Stimulated activated CD4-positive, alpha-beta T cell treated with anti-CD3 and anti-CD28 coated beads, Interleukin-2, amount 100 ng/mL, for 24 hours (primary cell): ENCODE measurements at regions not wholly inside any gene's neighbourhood (a gene's known extent, or its start where the extent isn't known, plus 50 kb on each side); places are given as distances from the start of the nearest gene placed in this dataset.
"Not testable (repeated sequence)": the region's sequence is repeated elsewhere in the genome, so short reads cannot be mapped to it uniquely, and the experiment has no call there.

Source experiments
- DNase-seq, 2 donors: peaks; one replicate each; pipeline ENCODE4 v3.0.0-alpha.2; 2020

- no peak for DNase-seq
Measured at GRCh38 chr3:162936706-162937105, 1440.1 kb downstream of the OTOL1 start.

- DNase-seq: no peak
Measured at GRCh38 chr3:162938083-162938482, 1441.5 kb downstream of the OTOL1 start.

- no peak for DNase-seq
Measured at GRCh38 chr3:162945626-162946025, 1449.0 kb downstream of the OTOL1 start.

GRCh38 chr3:162956711-162957110 lies 1460.1 kb downstream of the OTOL1 start:
- DNase-seq: no peak

- no peak for DNase-seq
Measured at GRCh38 chr3:162960269-162960668, 1463.7 kb downstream of the OTOL1 start.

- no peak for DNase-seq
Measured at GRCh38 chr3:162970292-162970691, 1473.7 kb downstream of the OTOL1 start.

GRCh38 chr3:162971715-162972114 lies 1475.1 kb downstream of the OTOL1 start:
- no peak for DNase-seq

GRCh38 chr3:162973428-162973917 lies 1476.9 kb downstream of the OTOL1 start:
- no peak for DNase-seq

GRCh38 chr3:162978136-162978535 lies 1481.5 kb downstream of the OTOL1 start:
- DNase-seq: no peak

- no peak for DNase-seq
Measured at GRCh38 chr3:162984746-162985145, 1488.1 kb downstream of the OTOL1 start.

- not testable (repeated sequence) for DNase-seq
Measured at GRCh38 chr3:162987085-162987794, 1490.6 kb downstream of the OTOL1 start.

GRCh38 chr3:162992741-162993140 lies 1496.1 kb downstream of the OTOL1 start:
- no peak for DNase-seq

- DNase-seq: no peak
Measured at GRCh38 chr3:162994165-162994564, 1497.6 kb downstream of the OTOL1 start.

GRCh38 chr3:162996368-162996767 lies 1499.8 kb downstream of the OTOL1 start:
- no peak for DNase-seq

- no peak for DNase-seq
Measured at GRCh38 chr3:162998205-162998604, 1501.6 kb downstream of the OTOL1 start.

- no peak for DNase-seq
Measured at GRCh38 chr3:163011596-163011995, 1515.0 kb downstream of the OTOL1 start.

GRCh38 chr3:163016251-163016650 lies 1519.6 kb downstream of the OTOL1 start:
- no peak for DNase-seq

- DNase-seq: no peak
Measured at GRCh38 chr3:163018067-163018466, 1521.5 kb downstream of the OTOL1 start.

GRCh38 chr3:163018664-163019063 lies 1522.1 kb downstream of the OTOL1 start:
- DNase-seq: no peak

GRCh38 chr3:163019260-163019659 lies 1522.7 kb downstream of the OTOL1 start:
- DNase-seq: no peak

GRCh38 chr3:163033652-163034051 lies 1537.0 kb downstream of the OTOL1 start:
- no peak for DNase-seq

- no peak for DNase-seq
Measured at GRCh38 chr3:163039636-163040035, 1543.0 kb downstream of the OTOL1 start.

- no peak for DNase-seq
Measured at GRCh38 chr3:163043074-163043473, 1546.5 kb downstream of the OTOL1 start.

GRCh38 chr3:163045945-163046344 lies 1549.3 kb downstream of the OTOL1 start:
- no peak for DNase-seq

- DNase-seq: no peak
Measured at GRCh38 chr3:163048881-163049280, 1552.3 kb downstream of the OTOL1 start.
